ENCODE measurements at regions not wholly inside any gene's neighbourhood (a gene's known extent, or its start where the extent isn't known, plus 50 kb on each side); places are given as distances from the start of the nearest gene placed in this dataset.

DNA sequence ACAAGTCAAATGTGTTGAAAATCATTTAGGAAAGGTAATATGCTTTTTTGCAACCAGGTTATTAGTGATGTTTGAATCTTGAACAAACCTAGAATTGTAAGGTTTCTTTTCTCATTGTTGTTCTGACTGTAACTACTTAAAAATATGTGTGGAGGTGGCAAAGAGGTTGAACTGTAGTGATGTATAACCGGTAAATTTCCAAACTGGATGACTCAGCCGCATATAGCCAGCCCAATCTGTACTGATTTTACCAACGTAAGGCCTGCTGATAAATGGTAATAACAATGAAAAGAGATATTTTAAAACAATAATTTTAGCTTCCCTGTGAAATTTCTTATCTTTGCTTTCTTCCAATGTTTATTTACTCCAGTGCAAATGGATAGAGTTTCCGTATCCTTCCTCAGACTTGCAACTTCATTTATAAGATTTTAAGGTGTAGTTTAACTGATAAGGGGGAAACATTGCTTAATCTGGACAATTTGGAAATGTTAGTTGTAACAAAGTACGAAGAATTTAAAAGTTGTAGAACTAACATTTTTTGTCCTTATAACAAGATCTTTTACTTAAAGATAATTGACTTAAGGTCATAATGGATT, 1170.4 kb upstream of the ZEB2 start:
- DNase-seq (no peak), ATAC-seq (no peak)
- intact Hi-C loops (cut with DNase I, micrococcal nuclease) = no loop called here

DNA sequence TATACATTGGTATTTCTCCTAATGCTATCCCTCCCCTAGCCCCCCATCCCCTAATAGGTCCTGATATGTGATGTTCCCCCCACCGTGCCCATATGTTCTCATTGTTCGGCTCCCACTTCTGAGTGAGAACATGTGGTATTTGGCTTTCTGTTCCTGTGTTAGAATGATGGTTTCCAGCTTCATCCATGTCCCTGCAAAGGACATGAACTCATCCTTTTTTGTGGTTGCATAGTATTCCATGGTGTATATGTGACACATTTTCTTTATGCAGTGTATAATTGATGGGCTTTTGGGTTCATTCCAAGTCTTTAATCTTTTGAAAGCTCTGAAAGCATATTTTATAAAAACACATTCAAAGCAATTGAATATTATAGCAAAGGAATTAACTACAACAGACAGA, 1169.4 kb upstream of the ZEB2 start:
- intact Hi-C loops (cut with DNase I, micrococcal nuclease) = no loop called here
- ATAC-seq (no peak), DNase-seq (no peak)

DNA sequence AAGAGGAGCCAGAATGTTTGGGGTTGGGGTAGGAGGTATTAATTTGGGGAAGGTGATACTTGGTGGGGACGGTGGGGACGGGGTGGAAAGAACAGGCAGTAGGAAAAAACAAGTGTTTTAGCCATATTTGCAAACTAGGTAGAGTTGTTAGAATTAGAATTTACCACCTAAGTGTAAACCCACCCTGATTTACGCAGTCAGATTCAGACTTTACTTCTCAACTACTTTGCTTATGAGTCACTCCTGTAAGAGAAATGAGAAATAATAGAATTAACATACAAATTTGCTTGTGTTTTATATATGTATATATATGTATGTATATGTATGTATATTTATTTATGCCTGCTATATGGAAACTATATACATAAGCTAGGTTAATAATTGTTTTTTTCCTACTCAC, 1168.2 kb upstream of the ZEB2 start:
- ATAC-seq = no peak
- intact Hi-C loops (cut with DNase I, micrococcal nuclease) = no loop called here
- DNase-seq = no peak

DNA sequence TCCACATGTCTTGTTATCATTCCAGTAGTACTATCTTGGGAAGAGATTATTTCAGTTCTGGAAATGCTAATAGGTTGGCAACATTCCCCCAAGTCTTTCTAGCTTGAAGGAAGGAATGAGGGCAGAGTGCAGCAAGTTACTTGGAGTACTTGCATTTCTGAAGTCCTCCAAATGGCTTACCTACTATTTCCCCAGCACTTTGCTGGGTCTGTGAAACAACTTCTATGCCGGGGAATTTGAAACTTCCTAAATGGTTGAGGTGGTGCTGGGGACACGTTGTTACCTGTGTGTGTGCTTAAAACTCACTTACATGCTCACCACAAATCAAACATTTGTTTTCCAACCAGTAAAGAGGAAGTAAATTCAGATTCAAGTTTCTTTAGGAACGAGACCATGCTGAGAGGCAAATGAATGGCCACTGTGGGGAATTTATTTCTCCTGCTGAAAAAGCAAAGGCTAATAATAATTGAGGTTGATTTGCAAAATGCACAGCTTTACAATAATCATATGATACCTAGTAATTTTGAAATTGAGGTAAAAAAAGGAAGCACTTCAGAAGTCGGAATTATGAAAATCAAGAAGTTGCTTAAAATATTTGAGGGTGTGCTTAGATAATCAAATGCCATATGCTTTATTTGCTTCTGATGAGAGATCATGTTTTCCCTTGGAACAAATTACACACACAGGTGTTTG, 1167.7 kb upstream of the ZEB2 start:
- intact Hi-C loops (cut with DNase I, micrococcal nuclease) = no loop called here
- ATAC-seq (no peak), DNase-seq (no peak)

DNA sequence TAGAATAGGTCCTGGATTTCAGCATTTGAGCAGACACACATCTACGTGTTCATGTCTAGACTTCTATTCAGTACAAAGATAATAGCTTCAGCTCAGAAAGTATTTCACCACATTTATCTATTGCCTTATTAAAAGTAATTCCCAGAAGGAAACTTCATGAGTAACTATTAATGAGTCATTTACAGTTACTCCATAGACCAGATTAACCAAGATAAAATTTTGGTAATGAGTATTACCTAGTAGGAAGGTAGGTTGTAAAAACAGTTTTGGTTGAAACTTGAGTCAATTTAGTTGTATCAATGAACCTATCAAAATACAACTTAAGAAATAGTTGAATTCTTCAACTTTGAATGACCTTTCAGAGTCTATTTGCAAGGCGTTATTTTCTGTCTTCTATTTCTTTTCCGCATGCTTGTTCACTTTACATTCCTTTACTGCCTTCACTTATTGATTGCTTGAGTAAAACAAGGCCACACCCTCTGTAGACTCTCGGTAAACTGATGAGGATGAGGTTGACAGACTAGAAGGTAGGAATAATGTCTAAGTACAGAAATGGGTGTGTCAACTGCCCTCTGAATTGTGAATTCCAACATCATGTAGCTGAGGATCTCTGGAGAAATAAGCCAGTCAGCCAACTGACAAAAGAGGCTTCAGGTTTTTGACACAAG, 1165.6 kb upstream of the ZEB2 start:
- ATAC-seq (no peak), DNase-seq (no peak)
- intact Hi-C loops (cut with DNase I, micrococcal nuclease) = no loop called here

DNA sequence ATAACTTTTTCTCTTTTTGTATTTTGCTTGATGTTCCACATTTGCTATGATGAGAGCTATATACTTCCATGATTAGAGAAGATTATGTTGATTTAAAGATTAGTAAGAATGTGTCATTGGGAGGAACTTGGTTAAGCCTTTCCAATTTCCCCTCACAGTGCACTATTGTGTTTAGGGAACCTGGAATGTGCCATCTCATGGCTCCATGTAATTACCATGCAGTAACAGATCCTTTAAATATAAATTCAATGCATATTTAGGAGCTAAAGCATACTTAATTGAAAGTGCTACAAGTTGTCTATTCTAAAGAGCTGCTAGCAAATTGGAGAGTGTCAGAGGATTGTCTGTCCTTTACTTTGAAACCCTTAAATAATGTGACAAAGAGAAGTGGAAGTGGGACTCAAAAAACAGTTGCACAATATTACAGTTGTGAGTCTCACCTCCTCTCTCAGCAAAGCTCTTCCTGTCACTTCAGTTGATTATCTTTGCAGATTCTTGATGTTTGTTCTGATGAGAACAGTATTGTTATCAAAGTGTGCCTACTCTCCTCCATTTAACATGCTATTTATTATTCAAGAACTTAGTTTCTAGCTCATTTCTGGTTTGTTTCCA, 1162.7 kb upstream of the ZEB2 start:
- DNase-seq (no peak), ATAC-seq (no peak)
- intact Hi-C loops (cut with DNase I, micrococcal nuclease) = no loop called here

DNA sequence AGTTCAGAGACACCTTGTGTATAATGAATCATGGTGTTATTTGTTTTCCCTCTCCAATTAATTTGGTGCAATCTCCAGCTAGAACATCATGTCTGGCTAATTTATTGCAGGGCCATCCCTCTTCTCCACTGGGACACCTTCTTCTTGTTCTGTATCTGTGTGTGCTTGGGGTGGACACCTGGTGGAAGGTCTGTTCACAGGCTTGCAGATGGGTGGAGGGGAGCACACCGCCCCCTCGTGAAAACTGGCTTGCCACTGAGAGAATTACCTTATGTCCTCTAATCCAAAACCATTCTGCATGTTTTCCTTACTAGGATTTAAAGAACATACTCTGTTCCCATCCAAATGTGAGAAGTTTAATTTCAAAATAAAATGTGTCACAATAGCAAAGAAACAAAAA, 1160.4 kb upstream of the ZEB2 start:
- intact Hi-C loops (cut with DNase I, micrococcal nuclease) = no loop called here
- ATAC-seq (no peak), DNase-seq (no peak)

DNA sequence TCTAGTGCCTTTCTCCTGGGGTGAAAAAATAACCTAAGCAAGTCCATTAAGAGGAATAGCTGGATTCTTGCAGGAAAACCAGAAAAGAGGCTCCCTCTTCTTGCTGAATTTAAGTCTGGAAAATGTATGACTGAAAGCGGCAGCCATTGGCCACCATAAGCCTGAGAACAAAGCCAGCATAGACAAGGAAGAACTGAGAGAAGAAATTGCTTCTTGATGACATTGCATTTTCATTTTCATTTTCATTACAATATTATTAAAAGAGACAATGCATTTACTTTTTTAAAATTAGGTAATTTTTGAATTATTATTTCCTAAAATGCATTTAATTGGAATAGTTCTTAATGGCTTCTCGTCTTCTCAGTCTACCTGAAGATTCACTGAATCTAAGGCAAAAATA, 1157.5 kb upstream of the ZEB2 start:
- intact Hi-C loops (cut with DNase I, micrococcal nuclease) = no loop called here
- ATAC-seq (no peak), DNase-seq (no peak)

DNA sequence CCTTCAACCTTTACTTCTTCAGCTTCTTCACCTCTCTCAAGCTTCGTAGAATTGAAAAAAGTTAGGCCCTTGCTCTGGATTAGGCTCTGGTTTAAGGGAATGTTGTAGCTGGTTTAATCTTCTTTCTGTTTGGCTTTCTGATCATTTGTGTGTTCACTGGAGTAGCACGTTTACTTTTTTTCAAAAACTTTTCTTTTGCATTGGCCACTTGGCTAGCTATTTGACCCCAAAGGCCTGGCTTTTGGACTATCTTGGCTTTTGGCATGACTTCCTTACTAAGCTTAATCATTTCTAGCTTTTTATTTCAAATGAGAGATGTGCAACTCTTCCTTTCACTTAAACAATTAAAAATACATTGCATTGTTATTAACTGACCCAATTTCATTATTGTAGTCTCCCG, 1154.8 kb upstream of the ZEB2 start:
- no peak for ATAC-seq
- intact Hi-C loops (cut with DNase I, micrococcal nuclease) = no loop called here
- no peak for DNase-seq

DNA sequence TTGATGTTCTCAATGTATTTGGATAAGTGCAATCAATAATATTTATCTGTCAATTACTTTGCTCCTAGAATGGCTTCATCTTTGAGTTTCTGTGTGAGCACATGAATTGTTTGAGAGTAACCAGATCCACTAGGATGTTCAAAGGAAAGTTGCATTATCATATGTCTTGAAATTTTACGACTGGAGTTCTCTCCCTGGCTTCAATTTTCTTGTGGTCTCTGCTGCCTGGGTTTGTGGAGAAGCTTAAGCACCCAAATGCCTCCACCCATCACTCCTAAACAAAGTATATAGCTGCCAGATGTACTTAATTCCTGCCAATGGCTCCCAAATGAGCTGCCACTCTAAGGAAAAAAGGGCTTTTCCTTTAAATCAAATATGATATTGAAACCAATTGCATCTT, 1149.4 kb upstream of the ZEB2 start:
- ATAC-seq = no peak
- no peak for DNase-seq
- intact Hi-C loops (cut with DNase I, micrococcal nuclease) = no loop called here

DNA sequence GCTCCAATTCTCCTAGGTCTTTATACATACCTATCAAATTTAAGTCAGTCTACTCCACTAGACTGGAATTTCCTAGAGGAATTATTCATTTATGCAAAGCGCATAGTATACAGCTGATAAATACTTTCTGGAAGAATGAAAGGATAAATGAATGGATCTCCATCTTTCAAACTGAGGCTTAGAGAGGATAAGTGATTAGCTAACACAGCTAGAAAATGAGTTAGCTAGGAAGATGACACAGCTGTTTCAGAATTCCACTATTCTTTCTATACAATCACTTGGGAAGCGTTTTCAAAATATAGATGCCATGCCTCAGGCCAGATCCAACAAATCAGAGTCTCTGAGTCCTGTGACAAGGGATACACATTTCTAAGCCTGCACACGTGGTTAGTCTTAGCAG, 1146.6 kb upstream of the ZEB2 start:
- intact Hi-C loops (cut with DNase I, micrococcal nuclease) = no loop called here
- ATAC-seq = no peak
- no peak for DNase-seq

DNA sequence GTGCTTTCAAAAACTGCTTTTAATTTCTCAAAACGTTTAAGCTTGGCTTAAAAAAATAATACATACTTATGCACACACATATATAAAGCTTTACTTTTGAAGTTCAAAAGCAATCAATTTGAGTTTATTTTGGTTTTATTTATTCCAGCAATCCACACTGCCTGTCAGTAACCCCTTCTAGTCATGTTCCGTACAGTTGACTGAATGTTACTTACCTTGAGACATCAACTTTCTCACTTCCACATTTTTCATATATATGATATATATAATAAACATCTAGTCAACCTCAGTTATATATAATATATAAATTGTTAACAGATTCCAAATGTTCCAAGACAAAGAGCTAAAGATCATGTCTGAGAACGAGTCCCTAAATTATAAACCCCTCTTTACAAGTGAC, 1137.3 kb upstream of the ZEB2 start:
- intact Hi-C loops (cut with DNase I, micrococcal nuclease) = no loop called here
- ATAC-seq (no peak), DNase-seq (no peak)

DNA sequence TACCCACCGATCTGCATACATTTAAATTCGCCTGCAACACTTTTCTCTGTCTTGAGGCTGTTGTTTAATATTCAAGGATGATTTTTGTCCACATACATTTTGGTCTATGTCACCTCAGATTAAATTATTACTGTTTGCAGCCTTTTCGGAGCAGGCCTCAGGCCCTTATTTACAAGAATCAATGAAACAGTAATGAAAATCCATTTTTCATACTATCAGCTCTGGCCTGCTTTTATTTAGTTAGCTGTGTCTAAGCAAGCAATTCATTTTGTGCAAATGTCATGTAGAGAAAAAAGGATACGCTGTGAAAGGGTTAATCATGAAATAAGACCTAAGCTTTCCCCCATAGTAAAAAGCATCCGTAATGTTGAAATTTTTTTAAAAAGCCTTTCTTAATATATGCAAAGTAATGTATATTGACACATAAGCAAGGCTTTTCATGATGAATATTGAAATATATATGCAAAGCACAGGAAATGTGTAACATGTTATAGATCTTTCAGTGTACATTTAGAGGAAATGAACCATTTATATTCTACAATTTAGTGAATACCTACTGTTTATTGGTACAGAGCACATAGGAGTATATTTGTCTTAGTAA, 1135.3 kb upstream of the ZEB2 start:
- no peak for ATAC-seq

DNA sequence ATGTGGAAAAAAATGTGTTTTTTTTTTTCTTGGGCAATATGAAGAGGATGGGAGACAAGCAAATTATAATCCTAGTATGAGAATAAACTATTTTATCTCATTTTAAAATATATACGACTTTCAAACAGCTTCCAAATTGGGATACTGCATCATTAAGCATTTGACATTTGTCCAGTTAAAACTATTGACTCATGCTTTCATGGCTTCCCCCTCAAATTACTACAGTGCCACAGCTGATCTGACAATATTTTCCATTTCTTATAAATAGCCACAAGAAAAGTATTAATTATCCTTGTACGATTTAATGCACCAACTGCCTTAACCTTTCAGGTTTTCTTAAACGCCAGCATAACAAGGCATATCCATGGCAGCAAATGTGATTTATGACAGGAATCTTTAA, 1134.8 kb upstream of the ZEB2 start:
- ATAC-seq = no peak
- intact Hi-C loops (cut with DNase I, micrococcal nuclease) = no loop called here
- DNase-seq = no peak

More for the DNA sequence above, 1135.3 kb upstream of the ZEB2 start:
- intact Hi-C loops (cut with DNase I, micrococcal nuclease) = no loop called here
- DNase-seq = no peak

DNA sequence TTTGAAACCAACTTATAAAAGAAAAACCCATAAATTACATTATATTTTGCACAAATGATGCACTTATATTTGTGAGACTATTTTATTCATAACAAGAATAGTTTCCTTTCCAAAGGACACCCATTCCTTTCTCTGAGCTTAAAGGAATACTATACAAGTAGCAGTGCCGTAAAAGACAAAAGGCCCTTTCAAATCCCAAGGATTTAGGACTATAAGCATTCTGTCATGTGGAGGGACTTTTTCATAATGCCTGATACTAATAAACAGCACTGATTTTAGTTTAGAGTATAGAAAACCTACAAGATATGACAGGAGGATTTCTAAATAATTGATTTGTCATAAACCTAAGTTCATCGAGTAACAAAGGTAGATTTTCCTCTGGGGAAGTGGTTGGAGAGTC, 1134.2 kb upstream of the ZEB2 start:
- no peak for DNase-seq
- intact Hi-C loops (cut with DNase I, micrococcal nuclease) = no loop called here
- no peak for ATAC-seq

DNA sequence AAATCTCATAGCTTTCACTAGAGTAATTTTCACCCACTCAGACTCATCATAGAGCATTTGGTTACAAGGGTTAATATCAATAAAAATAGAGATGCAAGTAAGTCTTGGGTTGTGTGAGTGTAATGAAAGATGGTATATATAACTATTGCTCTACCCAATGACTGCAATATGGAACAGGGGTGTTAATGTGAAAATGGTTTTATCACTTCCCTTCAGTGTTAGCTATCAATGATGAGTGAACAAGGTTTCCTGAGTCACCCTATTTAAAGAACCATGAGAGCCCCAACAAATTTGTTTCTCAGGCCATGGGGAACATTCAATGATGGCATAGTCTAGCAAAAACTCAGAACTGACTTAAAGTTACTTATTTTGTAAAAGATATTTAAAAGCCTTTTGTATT, 1133.6 kb upstream of the ZEB2 start:
- ATAC-seq (no peak), DNase-seq (no peak)
- intact Hi-C loops (cut with DNase I, micrococcal nuclease) = no loop called here

DNA sequence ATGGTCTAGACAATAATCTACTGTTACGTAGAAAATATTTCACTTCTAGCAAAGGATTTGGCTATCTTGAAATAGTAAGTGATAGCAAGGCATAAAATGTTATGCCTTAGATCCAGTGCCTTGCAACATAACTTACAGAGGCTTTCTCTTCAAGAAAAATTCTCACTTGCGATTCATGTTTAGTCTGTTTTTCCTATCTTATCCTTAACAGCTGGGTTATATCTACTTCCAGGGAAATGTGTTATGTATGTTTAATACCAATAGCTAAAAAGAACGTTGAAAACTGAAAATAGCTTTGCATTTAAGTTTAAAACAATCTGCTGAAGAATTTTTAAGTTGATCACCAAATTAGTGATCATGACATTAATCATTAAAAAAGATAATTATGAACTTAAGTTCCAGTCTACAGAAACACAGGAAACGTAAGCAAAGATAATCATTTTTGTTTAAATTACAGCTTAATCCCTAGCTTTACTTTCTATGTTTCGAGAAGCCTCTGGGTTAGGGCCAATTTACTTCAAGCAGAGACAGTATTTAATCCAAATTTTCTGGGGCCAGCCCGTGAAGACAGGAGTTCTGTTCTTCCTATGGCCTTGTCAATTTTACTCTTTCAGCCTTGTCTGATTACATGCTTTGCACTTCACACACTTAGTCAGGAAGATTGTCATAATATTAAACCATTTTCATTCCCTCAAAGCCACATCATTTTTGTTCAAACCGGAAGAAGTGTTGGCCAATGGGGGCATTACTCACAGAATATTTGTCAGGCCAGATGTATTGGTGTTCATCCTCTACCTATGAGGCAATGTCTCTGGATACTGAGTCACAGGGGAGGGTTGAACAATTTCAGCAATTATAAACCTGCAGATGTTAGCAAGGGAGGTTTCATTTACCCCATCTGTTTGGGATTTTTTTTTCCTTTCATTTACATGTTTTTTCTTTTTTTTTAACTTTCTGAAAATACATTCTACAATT, 1132.9 kb upstream of the ZEB2 start:
- DNase-seq (no peak), ATAC-seq (no peak)
- intact Hi-C loops (cut with DNase I, micrococcal nuclease) = no loop called here

DNA sequence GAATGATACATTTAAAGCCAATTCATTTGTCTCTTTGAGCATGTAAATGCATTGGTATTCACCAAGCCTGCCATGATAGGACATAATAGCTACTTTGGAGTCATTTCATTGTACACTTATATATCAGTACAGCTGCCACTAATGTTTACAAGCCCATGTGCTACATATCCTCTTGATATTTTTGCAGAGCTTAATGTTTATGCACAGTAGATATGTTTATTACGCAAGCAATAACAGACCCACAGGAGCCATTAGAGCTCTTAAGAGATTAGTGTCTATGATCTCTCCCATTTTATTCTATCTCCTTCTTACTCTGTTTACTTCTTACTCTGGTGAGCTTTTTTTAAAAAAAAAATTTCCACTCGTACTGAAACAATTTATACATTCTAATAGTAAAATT, 1132.1 kb upstream of the ZEB2 start:
- intact Hi-C loops (cut with DNase I, micrococcal nuclease) = no loop called here
- ATAC-seq = no peak
- no peak for DNase-seq

DNA sequence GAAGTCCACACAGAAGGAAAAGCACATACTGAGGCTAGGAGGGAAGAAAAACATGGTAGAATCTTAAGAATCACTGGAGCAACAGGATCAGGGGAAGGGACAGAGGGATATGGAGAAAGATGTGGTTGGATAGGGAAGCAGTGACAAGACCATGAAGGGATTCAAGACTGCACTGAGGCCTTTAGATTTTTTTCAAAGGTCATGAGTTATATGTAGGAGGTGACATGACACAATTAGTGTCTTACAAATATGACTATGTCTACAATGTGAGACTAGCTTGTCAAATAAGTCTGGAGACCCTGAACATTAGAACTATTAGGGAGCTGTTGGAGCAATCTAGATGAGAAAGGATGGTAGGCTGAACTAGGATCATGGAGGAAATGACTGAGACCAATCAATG, 1130.3 kb upstream of the ZEB2 start:
- intact Hi-C loops (cut with DNase I, micrococcal nuclease) = no loop called here
- DNase-seq = no peak
- no peak for ATAC-seq

Measured in left colon (tissue), 2 donors.